ENCODE measurements at regions not wholly inside any gene's neighbourhood (a gene's known extent, or its start where the extent isn't known, plus 50 kb on each side); places are given as distances from the start of the nearest gene placed in this dataset.
"Not testable (repeated sequence)": the region's sequence is repeated elsewhere in the genome, so short reads cannot be mapped to it uniquely, and the experiment has no call there.

DNA sequence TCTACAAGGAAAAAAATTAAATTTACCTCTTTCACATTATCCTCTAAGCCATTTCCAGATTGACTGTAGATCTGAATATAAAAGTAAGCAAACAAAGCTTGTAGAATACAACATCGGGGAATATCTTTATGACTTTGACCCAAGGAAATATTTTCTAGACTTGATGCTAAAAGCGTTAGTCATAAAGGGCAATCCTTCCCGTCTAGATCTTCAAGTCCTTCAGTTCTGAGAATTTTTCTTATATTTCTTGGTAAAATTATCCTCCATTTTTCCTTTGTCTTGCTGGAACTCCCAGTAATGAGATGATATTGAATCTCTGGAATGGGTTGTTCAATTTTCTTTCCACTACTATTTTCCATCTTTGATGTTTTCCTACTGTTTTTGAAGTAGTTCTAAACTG is 77.8 kb upstream of the ZNF184 start:
- TF ChIP-seq, protein P1, sequence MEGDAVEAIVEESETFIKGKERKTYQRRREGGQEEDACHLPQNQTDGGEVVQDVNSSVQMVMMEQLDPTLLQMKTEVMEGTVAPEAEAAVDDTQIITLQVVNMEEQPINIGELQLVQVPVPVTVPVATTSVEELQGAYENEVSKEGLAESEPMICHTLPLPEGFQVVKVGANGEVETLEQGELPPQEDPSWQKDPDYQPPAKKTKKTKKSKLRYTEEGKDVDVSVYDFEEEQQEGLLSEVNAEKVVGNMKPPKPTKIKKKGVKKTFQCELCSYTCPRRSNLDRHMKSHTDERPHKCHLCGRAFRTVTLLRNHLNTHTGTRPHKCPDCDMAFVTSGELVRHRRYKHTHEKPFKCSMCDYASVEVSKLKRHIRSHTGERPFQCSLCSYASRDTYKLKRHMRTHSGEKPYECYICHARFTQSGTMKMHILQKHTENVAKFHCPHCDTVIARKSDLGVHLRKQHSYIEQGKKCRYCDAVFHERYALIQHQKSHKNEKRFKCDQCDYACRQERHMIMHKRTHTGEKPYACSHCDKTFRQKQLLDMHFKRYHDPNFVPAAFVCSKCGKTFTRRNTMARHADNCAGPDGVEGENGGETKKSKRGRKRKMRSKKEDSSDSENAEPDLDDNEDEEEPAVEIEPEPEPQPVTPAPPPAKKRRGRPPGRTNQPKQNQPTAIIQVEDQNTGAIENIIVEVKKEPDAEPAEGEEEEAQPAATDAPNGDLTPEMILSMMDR (conservative IDR thresholded peaks at IDR 0.05; ENCODE audit: low read depth, low read length) = no peak
- no peak for DNase-seq (ENCODE audit: low read depth)
- H3K4me3 ChIP-seq (ENCODE audit: low read length) = no peak overlapping the region

DNA sequence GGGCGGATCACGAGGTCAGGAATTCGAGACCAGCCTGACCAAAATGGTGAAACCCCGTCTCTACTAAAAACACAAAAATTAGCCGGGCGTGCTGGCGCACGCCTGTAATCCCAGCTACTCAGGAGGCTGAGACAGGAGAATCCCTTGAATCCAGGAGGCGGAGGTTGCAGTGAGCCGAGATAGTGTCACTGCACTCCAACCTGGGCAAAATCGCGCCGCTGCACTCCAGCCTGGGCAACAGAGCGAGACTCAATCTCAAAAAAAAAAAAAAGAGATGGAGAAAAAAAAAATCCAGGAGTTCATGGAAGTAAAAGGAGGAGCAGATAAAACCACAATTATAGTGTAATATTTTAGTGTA is 76.3 kb upstream of the ZNF184 start:
- not testable (repeated sequence) for H3K4me3 ChIP-seq (ENCODE audit: low read length); DNase-seq (ENCODE audit: low read depth)

DNA sequence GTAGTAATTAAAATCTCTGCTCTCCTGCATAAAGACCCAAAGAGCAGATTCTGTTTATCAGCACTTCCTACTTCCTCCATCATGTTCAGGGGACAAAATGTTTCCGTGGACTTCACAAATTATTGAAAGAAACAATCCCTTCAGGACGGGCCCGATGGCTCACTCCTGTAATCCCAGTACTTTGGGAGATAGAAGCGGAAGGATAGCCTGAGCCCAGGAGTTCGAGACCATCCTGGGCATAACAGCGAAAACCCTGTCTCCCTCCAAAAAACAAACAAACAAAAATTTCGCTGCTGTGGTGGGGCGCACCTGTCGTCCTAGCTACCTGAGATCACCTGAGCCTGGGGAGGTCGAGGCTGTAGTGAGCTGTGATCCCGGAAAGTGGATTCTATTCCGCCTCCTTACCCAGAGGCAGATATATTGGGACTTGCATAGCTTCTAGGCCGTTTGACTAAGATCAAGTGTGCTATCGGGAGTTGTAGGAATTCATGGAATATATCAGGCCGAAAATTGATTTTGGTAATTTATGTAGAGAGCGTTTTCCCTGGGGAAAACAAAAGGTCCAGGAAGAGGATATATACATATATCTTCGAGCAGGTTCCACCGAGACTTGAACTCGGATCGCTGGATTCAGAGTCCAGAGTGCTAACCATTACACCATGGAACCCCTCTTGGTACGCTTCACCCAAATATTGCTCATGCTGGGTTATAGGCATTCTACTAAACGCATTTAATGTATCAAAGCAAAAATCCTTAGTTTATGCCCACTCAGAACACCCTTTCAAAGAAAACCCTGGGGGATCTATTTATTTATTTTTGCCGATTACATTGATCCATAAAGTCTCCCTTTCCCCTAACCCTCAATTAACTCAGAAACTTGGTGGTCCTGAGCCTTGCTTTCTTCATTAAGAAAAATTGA is 74.5 kb upstream of the ZNF184 start:
- TF ChIP-seq, protein P1 (conservative IDR thresholded peaks at IDR 0.05; ENCODE audit: low read depth, low read length) = no peak
- no peak for DNase-seq (ENCODE audit: low read depth)
- H3K4me3 ChIP-seq (ENCODE audit: low read length) = peak overlapping the region; percentile 61

DNA sequence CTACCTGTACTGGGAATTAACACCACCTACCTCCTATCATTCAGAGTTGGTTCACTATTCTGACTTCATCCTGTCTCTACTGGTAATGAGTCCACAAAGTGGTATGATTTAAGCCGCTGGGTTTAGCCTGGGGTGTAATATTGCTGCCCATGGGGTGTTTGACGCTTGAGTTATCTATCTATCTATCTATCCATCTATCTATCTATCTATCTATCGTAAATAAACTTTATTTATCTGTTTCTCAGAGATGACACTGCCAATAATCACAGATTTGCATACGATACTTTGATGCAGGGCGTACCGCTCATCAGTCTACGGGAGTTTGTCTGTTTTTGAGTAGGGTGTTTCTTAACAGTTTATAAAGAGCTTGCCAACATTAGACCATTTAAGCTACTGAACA is 73.6 kb upstream of the ZNF184 start:
- no peak overlapping the region for H3K4me3 ChIP-seq (ENCODE audit: low read length)
- TF ChIP-seq, protein P1 (conservative IDR thresholded peaks at IDR 0.05; ENCODE audit: low read depth, low read length) = no peak
- DNase-seq (ENCODE audit: low read depth) = no peak

DNA sequence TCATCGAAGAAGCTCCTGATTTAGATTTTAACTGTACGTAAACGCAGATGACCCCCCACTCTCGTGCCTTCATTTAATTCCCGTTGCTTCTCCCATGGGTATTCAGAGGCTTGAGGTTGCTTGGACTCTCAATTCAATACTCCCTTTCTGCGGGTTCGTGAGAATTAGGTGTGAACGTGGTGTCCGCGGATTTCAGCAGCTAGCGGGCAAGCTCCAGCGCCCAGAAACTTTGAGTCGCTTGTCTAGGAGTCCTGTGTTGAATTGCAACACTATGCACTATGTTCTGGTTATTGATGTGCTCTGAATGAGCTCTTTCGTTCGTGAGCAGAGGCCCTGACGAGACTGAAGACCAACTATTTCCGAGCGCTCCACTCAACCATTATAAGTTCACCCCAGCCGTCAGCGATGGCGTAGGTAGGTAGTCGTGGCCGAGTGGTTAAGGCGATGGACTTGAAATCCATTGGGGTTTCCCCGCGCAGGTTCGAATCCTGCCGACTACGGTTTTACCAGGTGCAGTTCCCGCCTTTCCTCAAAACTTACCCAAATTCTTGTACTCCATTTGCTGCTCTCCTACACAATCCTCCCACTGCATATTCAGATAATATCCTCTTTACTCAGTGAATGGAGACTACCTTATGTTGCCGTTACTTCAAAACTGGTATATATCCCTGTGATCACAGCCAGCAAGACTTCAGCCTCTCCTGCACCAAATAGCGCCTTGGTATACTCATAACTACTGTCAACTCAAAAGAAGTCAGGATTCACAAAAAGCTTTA is 72.6 kb upstream of the ZNF184 start:
- peak overlapping the region; percentile 62 for H3K4me3 ChIP-seq (ENCODE audit: low read length)
- TF ChIP-seq, protein P1 (conservative IDR thresholded peaks at IDR 0.05; ENCODE audit: low read depth, low read length) = no peak
- no peak for DNase-seq (ENCODE audit: low read depth)

DNA sequence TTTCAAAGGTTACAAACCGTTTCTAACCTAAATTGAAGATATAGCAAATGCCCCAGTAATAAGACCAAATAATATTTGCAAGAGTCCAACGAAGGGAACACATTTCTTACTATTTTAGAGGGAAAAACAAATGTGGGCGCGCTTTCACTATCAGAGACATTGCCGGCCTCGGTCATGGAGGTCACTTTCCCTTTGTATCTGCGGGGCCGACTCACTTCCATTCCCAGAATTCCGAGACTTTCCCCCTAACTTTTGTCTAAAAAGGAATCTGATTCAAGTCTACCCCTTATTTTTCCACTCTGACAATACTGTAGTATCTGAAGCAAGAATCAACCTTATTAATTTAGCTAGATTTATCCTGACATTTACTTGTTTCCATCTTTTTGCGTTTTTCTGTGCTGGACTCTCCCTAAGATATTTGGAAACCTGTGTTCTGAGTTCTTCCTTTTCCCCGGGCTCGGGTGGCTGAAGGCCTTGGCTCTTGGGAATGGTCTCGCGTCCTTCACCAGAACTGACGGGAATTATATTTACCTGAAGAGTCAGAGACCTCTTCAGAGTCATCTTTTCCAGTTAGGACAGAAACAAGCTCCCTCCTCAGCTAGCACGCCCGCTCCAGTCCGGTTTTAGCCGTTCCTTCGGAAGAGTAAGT is 71.8 kb upstream of the ZNF184 start:
- DNase-seq (ENCODE audit: low read depth) = no peak
- TF ChIP-seq, protein P1 (conservative IDR thresholded peaks at IDR 0.05; ENCODE audit: low read depth, low read length) = no peak
- H3K4me3 ChIP-seq (ENCODE audit: low read length) = peak overlapping the region; percentile 62

DNA sequence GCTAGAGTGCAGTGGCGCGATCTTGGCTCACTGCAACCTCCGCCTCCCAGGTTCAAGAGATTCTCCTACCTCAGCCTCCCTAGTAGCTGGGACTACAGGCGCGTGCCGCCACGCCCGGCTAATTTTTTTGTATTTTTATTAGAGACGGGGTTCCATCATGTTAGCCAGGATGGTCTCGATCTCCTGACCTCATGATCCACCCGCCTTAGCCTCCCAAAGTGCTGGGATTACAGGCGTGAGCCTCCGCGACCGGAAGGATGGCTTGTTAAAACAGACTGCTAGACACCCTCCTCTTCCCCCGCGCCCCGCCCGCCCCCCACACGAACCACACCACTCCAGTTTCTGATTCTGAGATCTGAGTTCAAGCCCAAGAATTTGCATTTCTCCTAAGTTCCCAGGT is 71.2 kb upstream of the ZNF184 start:
- not testable (repeated sequence) for DNase-seq (ENCODE audit: low read depth)
- H3K4me3 ChIP-seq (ENCODE audit: low read length) = peak overlapping the region; percentile 62

Data from retinal pigment epithelial cell (primary cell).